Uterus (tissue), 2 donors: ENCODE measurements at regions not wholly inside any gene's neighbourhood (a gene's known extent, or its start where the extent isn't known, plus 50 kb on each side); places are given as distances from the start of the nearest gene placed in this dataset.

ENCODE experiments used
- POLR2A ChIP-seq, 2 donors: fragments of 450-650 bp; IDR thresholded peaks; one replicate each; pipeline ENCODE4 v1.6.1; 2016; ENCODE audit warnings: antibody characterized with exemption in 2 of 2, mild to moderate bottlenecking in 1 of 2, moderate library complexity in 1 of 2
- TF ChIP-seq, protein P1 (sequence below), 4 experiments: fragments of 200-600 bp in 2 of 4; fragments of 450-650 bp in 2 of 4; sonication (generic) in 2 of 4; IDR thresholded peaks; one replicate each; pipeline ENCODE4 v1.5.1; 2016 to 2019; ENCODE audit warnings: antibody characterized with exemption in 4 of 4, mild to moderate bottlenecking in 2 of 4, moderate library complexity in 1 of 4

DNA sequence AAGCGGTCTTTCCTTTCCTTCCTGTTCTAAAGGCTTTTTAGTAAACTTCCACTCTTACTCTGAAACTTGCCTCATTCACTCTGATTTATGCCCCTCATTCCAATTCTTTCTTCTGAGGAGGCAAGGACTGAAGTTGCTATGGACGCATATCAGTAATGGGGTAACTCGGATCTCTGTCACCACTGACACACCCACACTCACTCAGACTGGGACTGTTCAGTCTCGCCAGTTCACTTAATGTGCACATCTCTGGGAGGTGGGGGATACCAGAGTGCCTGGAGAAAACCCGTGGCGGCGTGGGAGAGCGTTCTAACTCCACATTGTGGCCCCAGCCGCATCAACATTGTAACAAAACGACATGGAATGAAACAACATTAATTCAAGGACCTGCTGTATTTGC is 1139.3 kb upstream of the CELF2 start:
- TF ChIP-seq, protein P1, sequence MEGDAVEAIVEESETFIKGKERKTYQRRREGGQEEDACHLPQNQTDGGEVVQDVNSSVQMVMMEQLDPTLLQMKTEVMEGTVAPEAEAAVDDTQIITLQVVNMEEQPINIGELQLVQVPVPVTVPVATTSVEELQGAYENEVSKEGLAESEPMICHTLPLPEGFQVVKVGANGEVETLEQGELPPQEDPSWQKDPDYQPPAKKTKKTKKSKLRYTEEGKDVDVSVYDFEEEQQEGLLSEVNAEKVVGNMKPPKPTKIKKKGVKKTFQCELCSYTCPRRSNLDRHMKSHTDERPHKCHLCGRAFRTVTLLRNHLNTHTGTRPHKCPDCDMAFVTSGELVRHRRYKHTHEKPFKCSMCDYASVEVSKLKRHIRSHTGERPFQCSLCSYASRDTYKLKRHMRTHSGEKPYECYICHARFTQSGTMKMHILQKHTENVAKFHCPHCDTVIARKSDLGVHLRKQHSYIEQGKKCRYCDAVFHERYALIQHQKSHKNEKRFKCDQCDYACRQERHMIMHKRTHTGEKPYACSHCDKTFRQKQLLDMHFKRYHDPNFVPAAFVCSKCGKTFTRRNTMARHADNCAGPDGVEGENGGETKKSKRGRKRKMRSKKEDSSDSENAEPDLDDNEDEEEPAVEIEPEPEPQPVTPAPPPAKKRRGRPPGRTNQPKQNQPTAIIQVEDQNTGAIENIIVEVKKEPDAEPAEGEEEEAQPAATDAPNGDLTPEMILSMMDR (IDR thresholded peaks at IDR 0.05): no peak
- TF ChIP-seq POLR2A (IDR thresholded peaks at IDR 0.05): no peak
